SH-SY5Y (cell line): ENCODE measurements at regions not wholly inside any gene's neighbourhood (a gene's known extent, or its start where the extent isn't known, plus 50 kb on each side); places are given as distances from the start of the nearest gene placed in this dataset.

Experiments used
- GATA2 ChIP-seq: IDR thresholded peaks from 2 replicates; pipeline ENCODE4 v1.6.1; 2011; ENCODE audit warnings: mild to moderate bottlenecking, low read depth, low read length
- GATA3 ChIP-seq: IDR thresholded peaks from 2 replicates; pipeline ENCODE4 v1.6.1; 2011; ENCODE audit warnings: low read depth, mild to moderate bottlenecking, low read length, moderate library complexity

GRCh38 chr2:42939411-42940206 is 147.2 kb upstream of the HAAO start:
- TF ChIP-seq GATA3 (no peak), GATA2 (no peak)
